CD14-positive monocyte (primary cell): ENCODE measurements at regions not wholly inside any gene's neighbourhood (a gene's known extent, or its start where the extent isn't known, plus 50 kb on each side); places are given as distances from the start of the nearest gene placed in this dataset.

Experiments used
- DNase-seq, 3 donors: peaks; one replicate each; pipeline ENCODE4 v3.0.0-alpha.2; 2011 to 2022
- H2AFZ ChIP-seq: 2 replicates; pipeline ENCODE4 v1.6.0; 2012; ENCODE audit warnings: mild to moderate bottlenecking, low read depth, low read length, inconsistent platforms; ENCODE audit not compliant: insufficient read depth, poor library complexity, severe bottlenecking
- H3K27ac ChIP-seq, 2 donors: 1 replicate in 1 of 2; 2 replicates in 1 of 2; pipeline ENCODE4 v1.5.1; 2012 to 2013; ENCODE audit warnings: low read length in 2 of 2, control low read depth in 1 of 2, inconsistent platforms in 1 of 2, low read depth in 1 of 2, mild to moderate bottlenecking in 1 of 2
- H3K27me3 ChIP-seq, 2 donors: one replicate each; pipeline versions ENCODE4 v1.6.0 to v1.6.1; 2011 to 2013; ENCODE audit warnings: low read length in 2 of 2; ENCODE audit not compliant: control insufficient read depth in 2 of 2, insufficient read depth in 2 of 2
- H3K36me3 ChIP-seq, 2 donors: replicated peaks in 1 of 2; 1 replicate in 1 of 2; 2 replicates in 1 of 2; pipeline versions ENCODE4 v1.5.1 to v1.6.1; 2012 to 2013; ENCODE audit warnings: low read length in 2 of 2, control low read depth in 1 of 2, inconsistent platforms in 1 of 2, mild to moderate bottlenecking in 1 of 2; ENCODE audit not compliant: insufficient read depth in 2 of 2, control insufficient read depth in 1 of 2
- H3K4me1 ChIP-seq, 2 donors: 1 replicate in 1 of 2; 2 replicates in 1 of 2; pipeline versions ENCODE4 v1.5.1 to v1.6.1; 2012 to 2013; ENCODE audit warnings: low read length in 2 of 2, control low read depth in 1 of 2, inconsistent platforms in 1 of 2, mild to moderate bottlenecking in 1 of 2, moderate library complexity in 1 of 2; ENCODE audit not compliant: insufficient read depth in 2 of 2, control insufficient read depth in 1 of 2
- H3K4me2 ChIP-seq: replicated peaks from 2 replicates; pipeline ENCODE3; 2012; ENCODE audit warnings: low read length, moderate library complexity, mild to moderate bottlenecking; ENCODE audit not compliant: poor library complexity, severe bottlenecking; ENCODE audit errors: extremely low read depth
- H3K4me3 ChIP-seq, 3 experiments: fragments of 200-600 bp in 1 of 3; sonication (generic) in 1 of 3; replicated peaks in 1 of 3; 1 replicate in 2 of 3; 2 replicates in 1 of 3; pipeline ENCODE4 v1.5.1; 2011 to 2013; ENCODE audit warnings: low read length in 3 of 3, mild to moderate bottlenecking in 3 of 3, control low read depth in 2 of 3, low read depth in 2 of 3, inconsistent platforms in 1 of 3, moderate library complexity in 1 of 3
- H3K79me2 ChIP-seq: 2 replicates; pipeline ENCODE4 v1.6.0; 2012; ENCODE audit warnings: mild to moderate bottlenecking, control low read depth, inconsistent platforms, low read length, moderate library complexity; ENCODE audit not compliant: insufficient read depth
- H3K9ac ChIP-seq: 2 replicates; pipeline ENCODE4 v1.6.0; 2017; ENCODE audit warnings: low read length, mild to moderate bottlenecking; ENCODE audit not compliant: insufficient read depth, poor library complexity, severe bottlenecking
- H3K9me3 ChIP-seq, 2 donors: replicated peaks in 1 of 2; 1 replicate in 1 of 2; 2 replicates in 1 of 2; pipeline versions ENCODE4 v1.5.1 to v1.6.1; 2012 to 2013; ENCODE audit warnings: low read length in 2 of 2, control low read depth in 1 of 2; ENCODE audit not compliant: control insufficient read depth in 1 of 2, insufficient read depth in 1 of 2
- H4K20me1 ChIP-seq: 2 replicates; pipeline ENCODE4 v1.6.0; 2012; ENCODE audit warnings: mild to moderate bottlenecking, low read length, control low read depth, moderate library complexity; ENCODE audit not compliant: insufficient read depth
- H3K27ac Mint-ChIP-seq, 7 donors: one replicate each; pipeline ENCODE4 v1.8.0; 2020; ENCODE audit warnings: mild to moderate bottlenecking in 7 of 7, mixed read lengths in 7 of 7, moderate library complexity in 6 of 7, inconsistent platforms in 2 of 7
- H3K27me3 Mint-ChIP-seq, 3 donors: one replicate each; pipeline ENCODE4 v1.8.0; 2021 to 2022; ENCODE audit warnings: low read depth in 3 of 3, mild to moderate bottlenecking in 3 of 3, mixed read lengths in 3 of 3, moderate library complexity in 3 of 3, inconsistent platforms in 1 of 3
- H3K36me3 Mint-ChIP-seq, 2 donors: one replicate each; pipeline ENCODE4 v1.8.0; 2020; ENCODE audit warnings: mixed read lengths in 2 of 2, inconsistent platforms in 1 of 2, mild to moderate bottlenecking in 1 of 2
- H3K4me1 Mint-ChIP-seq: one replicate; pipeline ENCODE4 v1.8.0; 2020; ENCODE audit warnings: mild to moderate bottlenecking, mixed read lengths
- H3K4me3 Mint-ChIP-seq, 2 donors: one replicate each; pipeline ENCODE4 v1.8.0; 2020; ENCODE audit warnings: mild to moderate bottlenecking in 2 of 2, mixed read lengths in 2 of 2, moderate library complexity in 1 of 2
- H3K9me3 Mint-ChIP-seq, 7 donors: one replicate each; pipeline ENCODE4 v1.8.0; 2020 to 2022; ENCODE audit warnings: mixed read lengths in 7 of 7, mild to moderate bottlenecking in 6 of 7, moderate library complexity in 6 of 7, inconsistent platforms in 2 of 7
- CTCF ChIP-seq: fragments of 200-600 bp; IDR thresholded peaks from one replicate; pipeline ENCODE4 v1.8.0; 2022; ENCODE audit warnings: antibody characterized with exemption, mild to moderate bottlenecking
- WGBS: methylation state at CpG from one replicate; pipeline ENCODE4 v1.1.5; 2013; ENCODE audit warnings: missing lambda C conversion rate; ENCODE audit not compliant: insufficient coverage; 5-methylcytosine and 5-hydroxymethylcytosine counted together
- intact Hi-C, 2 donors: fragments of 100-400 bp; cut with micrococcal nuclease; formaldehyde crosslinking; loops; one replicate each; pipeline versions ENCODE4 v1.15.0 to v1.15.1; 2023

- DNase-seq: no peak
- H3K4me1 ChIP-seq: no peaks in the 10 kb centered on the region
- no peak overlapping the region for H3K27ac ChIP-seq
- no peak overlapping the region for H2AFZ ChIP-seq
- H3K4me2 ChIP-seq: no peak overlapping the region
- Mint-ChIP-seq H3K4me1 (no peaks in the 10 kb centered on the region), H3K27me3 (peaks cover 0 to 3% (median 1%) of the 10 kb centered on the region in 3 donors), H3K4me3 (no peak overlapping the region), H3K27ac (no peak overlapping the region), H3K9me3 (peaks cover 0 to 4% (median 1%) of the 10 kb centered on the region in 7 donors), H3K36me3 (no peaks in the 10 kb centered on the region)
- H3K9me3 ChIP-seq: no peaks in the 10 kb centered on the region
- H4K20me1 ChIP-seq: no peaks in the 10 kb centered on the region
- intact Hi-C loops: no loop called here
- H3K27me3 ChIP-seq: no peaks in the 10 kb centered on the region
- no peaks in the 10 kb centered on the region for H3K36me3 ChIP-seq
- no peak overlapping the region for H3K4me3 ChIP-seq
- no peaks in the 10 kb centered on the region for H3K79me2 ChIP-seq
- no peak overlapping the region for H3K9ac ChIP-seq
- TF ChIP-seq CTCF: no peak
These were observed 742.9 kb upstream of the RAB6C start for GRCh38 chr2:129236601-129237000.

GRCh38 chr2:129237966-129238725, 741.3 kb upstream of the RAB6C start:
- no peaks in the 10 kb centered on the region for H3K36me3 ChIP-seq
- H3K79me2 ChIP-seq: no peaks in the 10 kb centered on the region
- Mint-ChIP-seq H3K27ac (no peak overlapping the region), H3K9me3 (peaks cover 0 to 4% (median 0%) of the 10 kb centered on the region in 7 donors), H3K27me3 (peaks cover 0 to 5% (median 1%) of the 10 kb centered on the region in 3 donors), H3K36me3 (no peaks in the 10 kb centered on the region), H3K4me3 (no peak overlapping the region), H3K4me1 (no peaks in the 10 kb centered on the region)
- no peaks in the 10 kb centered on the region for H4K20me1 ChIP-seq
- no peaks in the 10 kb centered on the region for H3K27me3 ChIP-seq
- H3K4me2 ChIP-seq: no peak overlapping the region
- H3K9me3 ChIP-seq: no peaks in the 10 kb centered on the region
- intact Hi-C loops: no loop called here
- no peak overlapping the region for H3K4me3 ChIP-seq
- no peak overlapping the region for H3K9ac ChIP-seq
- no peak overlapping the region for H3K27ac ChIP-seq
- DNase-seq: no peak
- no peaks in the 10 kb centered on the region for H3K4me1 ChIP-seq
- TF ChIP-seq CTCF: no peak
- WGBS: 98% methylated on average over 4 of the region's 6 CpGs
- H2AFZ ChIP-seq: no peak overlapping the region
